ENCODE measurements at regions not wholly inside any gene's neighbourhood (a gene's known extent, or its start where the extent isn't known, plus 50 kb on each side); places are given as distances from the start of the nearest gene placed in this dataset.

- Histone ChIP-seq H3K9me3 (no peaks in the 10 kb centered on the region), H3K27ac (no peak overlapping the region), H3K36me3 (no peaks in the 10 kb centered on the region), H3K4me1 (no peaks in the 10 kb centered on the region), H3K4me3 (no peak overlapping the region), H3K27me3 (no peaks in the 10 kb centered on the region)
- TF ChIP-seq POLR2A (IDR thresholded peaks at IDR 0.05), result no peak
- TF ChIP-seq POLR2AphosphoS5 (IDR thresholded peaks at IDR 0.05; ENCODE audit: insufficient read depth in 1 of 2, low read depth in 1 of 2), result no peak
- no peak for TF ChIP-seq CTCF (IDR thresholded peaks at IDR 0.05)
- intact Hi-C loops (cut with DNase I), result no loop called here
- no peak for DNase-seq (ENCODE audit: extremely low spot score in 2 of 2)
Measured at GRCh38 chr13:50276550-50276949, 261.3 kb downstream of the KCNRG start.

GRCh38 chr13:50277127-50277526 lies 261.9 kb downstream of the KCNRG start:
- Histone ChIP-seq H3K4me1 (no peaks in the 10 kb centered on the region), H3K9me3 (no peaks in the 10 kb centered on the region), H3K27ac (no peak overlapping the region), H3K36me3 (no peaks in the 10 kb centered on the region), H3K4me3 (no peak overlapping the region), H3K27me3 (no peaks in the 10 kb centered on the region)
- TF ChIP-seq POLR2AphosphoS5 (IDR thresholded peaks at IDR 0.05; ENCODE audit: insufficient read depth in 1 of 2, low read depth in 1 of 2) (no peak), CTCF (IDR thresholded peaks at IDR 0.05) (no peak), POLR2A (IDR thresholded peaks at IDR 0.05) (no peak)
- DNase-seq (ENCODE audit: extremely low spot score in 2 of 2), result no peak
- intact Hi-C loops (cut with DNase I), result no loop called here

GRCh38 chr13:50277906-50278305 lies 262.7 kb downstream of the KCNRG start:
- Histone ChIP-seq H3K4me3 (no peak overlapping the region), H3K36me3 (no peaks in the 10 kb centered on the region), H3K9me3 (no peaks in the 10 kb centered on the region), H3K27me3 (no peaks in the 10 kb centered on the region), H3K4me1 (no peaks in the 10 kb centered on the region), H3K27ac (no peak overlapping the region)
- no peak for DNase-seq (ENCODE audit: extremely low spot score in 2 of 2)
- TF ChIP-seq POLR2A (IDR thresholded peaks at IDR 0.05), result no peak
- TF ChIP-seq CTCF (IDR thresholded peaks at IDR 0.05), result no peak
- intact Hi-C loops (cut with DNase I), result no loop called here

GRCh38 chr13:50280441-50280937 lies 265.2 kb downstream of the KCNRG start:
- TF ChIP-seq CTCF (IDR thresholded peaks at IDR 0.05), result no peak
- no peak for TF ChIP-seq POLR2AphosphoS5 (IDR thresholded peaks at IDR 0.05; ENCODE audit: insufficient read depth in 1 of 2, low read depth in 1 of 2)
- no peak for TF ChIP-seq POLR2A (IDR thresholded peaks at IDR 0.05)
- intact Hi-C loops (cut with DNase I), result no loop called here
- H3K4me1 ChIP-seq, result no peaks in the 10 kb centered on the region
- no peak for DNase-seq (ENCODE audit: extremely low spot score in 2 of 2)
- no peaks in the 10 kb centered on the region for H3K27me3 ChIP-seq
- no peaks in the 10 kb centered on the region for H3K9me3 ChIP-seq
- no peak overlapping the region for H3K27ac ChIP-seq
- no peaks in the 10 kb centered on the region for H3K36me3 ChIP-seq
- H3K4me3 ChIP-seq, result no peak overlapping the region

- TF ChIP-seq POLR2A (IDR thresholded peaks at IDR 0.05), result no peak
- no peak for TF ChIP-seq POLR2AphosphoS5 (IDR thresholded peaks at IDR 0.05; ENCODE audit: insufficient read depth in 1 of 2, low read depth in 1 of 2)
- no peak for TF ChIP-seq CTCF (IDR thresholded peaks at IDR 0.05)
- Histone ChIP-seq H3K4me3 (no peak overlapping the region), H3K4me1 (no peaks in the 10 kb centered on the region), H3K9me3 (no peaks in the 10 kb centered on the region), H3K27ac (no peak overlapping the region), H3K27me3 (no peaks in the 10 kb centered on the region), H3K36me3 (no peaks in the 10 kb centered on the region)
- intact Hi-C loops (cut with DNase I), result no loop called here
- no peak for DNase-seq (ENCODE audit: extremely low spot score in 2 of 2)
Measured at GRCh38 chr13:50282016-50282415, 266.8 kb downstream of the KCNRG start.

Data from vagina (tissue), 2 donors.